ENCODE measurements at regions not wholly inside any gene's neighbourhood (a gene's known extent, or its start where the extent isn't known, plus 50 kb on each side); places are given as distances from the start of the nearest gene placed in this dataset.
A peak's percentile ranks its signal among the peaks of the same experiment; 100 is the strongest.
"Not testable (repeated sequence)": the region's sequence is repeated elsewhere in the genome, so short reads cannot be mapped to it uniquely, and the experiment has no call there.

- no peak for DNase-seq (ENCODE audit: low spot score in 2 of 2, unreplicated experiment in 2 of 2)
- TF ChIP-seq CTCF (IDR thresholded peaks at IDR 0.05; ENCODE audit: unreplicated experiment) = no peak
- Mint-ChIP-seq H3K36me3 (no peaks in the 10 kb centered on the region), H3K4me1 (no peaks in the 10 kb centered on the region), H3K27ac (no peak overlapping the region), H3K9me3 (peaks cover 4% of the 10 kb centered on the region), H3K4me3 (no peak overlapping the region), H3K27me3 (ENCODE audit: low read depth) (peaks cover 4% of the 10 kb centered on the region)
Measured at GRCh38 chr10:64558094-64558835, 1037.1 kb downstream of the REEP3 start.

GRCh38 chr10:64571056-64571455, 1049.9 kb downstream of the REEP3 start:
- H3K4me3 Mint-ChIP-seq = no peak overlapping the region
- H3K27ac Mint-ChIP-seq = no peak overlapping the region
- H3K4me1 Mint-ChIP-seq = peaks cover 8% of the 10 kb centered on the region
- no peak for TF ChIP-seq CTCF (IDR thresholded peaks at IDR 0.05; ENCODE audit: unreplicated experiment)
- H3K9me3 Mint-ChIP-seq = peaks cover 16% of the 10 kb centered on the region
- H3K27me3 Mint-ChIP-seq (ENCODE audit: low read depth) = peaks cover under 1% of the 10 kb centered on the region
- no peak for DNase-seq (ENCODE audit: low spot score in 2 of 2, unreplicated experiment in 2 of 2)
- H3K36me3 Mint-ChIP-seq = no peaks in the 10 kb centered on the region

GRCh38 chr10:64573623-64574325, 1052.6 kb downstream of the REEP3 start:
- no peak overlapping the region for H3K4me3 Mint-ChIP-seq
- peaks cover 4% of the 10 kb centered on the region for H3K9me3 Mint-ChIP-seq
- H3K36me3 Mint-ChIP-seq = no peaks in the 10 kb centered on the region
- H3K27me3 Mint-ChIP-seq (ENCODE audit: low read depth) = no peaks in the 10 kb centered on the region
- TF ChIP-seq CTCF (IDR thresholded peaks at IDR 0.05; ENCODE audit: unreplicated experiment) = no peak
- no peak overlapping the region for H3K27ac Mint-ChIP-seq
- no peak for DNase-seq (ENCODE audit: low spot score in 2 of 2, unreplicated experiment in 2 of 2)
- peaks cover 8% of the 10 kb centered on the region for H3K4me1 Mint-ChIP-seq

GRCh38 chr10:64574371-64574770, 1053.2 kb downstream of the REEP3 start:
- no peak for TF ChIP-seq CTCF (IDR thresholded peaks at IDR 0.05; ENCODE audit: unreplicated experiment)
- no peak overlapping the region for H3K27ac Mint-ChIP-seq
- no peaks in the 10 kb centered on the region for H3K27me3 Mint-ChIP-seq (ENCODE audit: low read depth)
- H3K9me3 Mint-ChIP-seq = peaks cover 2% of the 10 kb centered on the region
- H3K36me3 Mint-ChIP-seq = no peaks in the 10 kb centered on the region
- no peak overlapping the region for H3K4me3 Mint-ChIP-seq
- peaks cover 8% of the 10 kb centered on the region for H3K4me1 Mint-ChIP-seq
- peak; percentile 28 to 55 for DNase-seq (ENCODE audit: low spot score in 2 of 2, unreplicated experiment in 2 of 2)

GRCh38 chr10:64576497-64576896, 1055.3 kb downstream of the REEP3 start:
- Mint-ChIP-seq H3K27me3 (ENCODE audit: low read depth) (no peaks in the 10 kb centered on the region), H3K36me3 (no peaks in the 10 kb centered on the region), H3K4me3 (no peak overlapping the region), H3K9me3 (no peaks in the 10 kb centered on the region), H3K4me1 (peaks cover 8% of the 10 kb centered on the region), H3K27ac (no peak overlapping the region)
- TF ChIP-seq CTCF (IDR thresholded peaks at IDR 0.05; ENCODE audit: unreplicated experiment) = no peak
- DNase-seq (ENCODE audit: low spot score in 2 of 2, unreplicated experiment in 2 of 2) = no peak

- H3K27me3 Mint-ChIP-seq (ENCODE audit: low read depth); H3K4me3 Mint-ChIP-seq; H3K27ac Mint-ChIP-seq; DNase-seq (ENCODE audit: low spot score in 2 of 2, unreplicated experiment in 2 of 2); H3K4me1 Mint-ChIP-seq; H3K9me3 Mint-ChIP-seq; H3K36me3 Mint-ChIP-seq: not testable (repeated sequence)
Measured at GRCh38 chr10:64578757-64579156, 1057.6 kb downstream of the REEP3 start.

Measured in mesothelial cell of epicardium (in vitro differentiated cells).